ENCODE measurements at regions not wholly inside any gene's neighbourhood (a gene's known extent, or its start where the extent isn't known, plus 50 kb on each side); places are given as distances from the start of the nearest gene placed in this dataset.

DNA sequence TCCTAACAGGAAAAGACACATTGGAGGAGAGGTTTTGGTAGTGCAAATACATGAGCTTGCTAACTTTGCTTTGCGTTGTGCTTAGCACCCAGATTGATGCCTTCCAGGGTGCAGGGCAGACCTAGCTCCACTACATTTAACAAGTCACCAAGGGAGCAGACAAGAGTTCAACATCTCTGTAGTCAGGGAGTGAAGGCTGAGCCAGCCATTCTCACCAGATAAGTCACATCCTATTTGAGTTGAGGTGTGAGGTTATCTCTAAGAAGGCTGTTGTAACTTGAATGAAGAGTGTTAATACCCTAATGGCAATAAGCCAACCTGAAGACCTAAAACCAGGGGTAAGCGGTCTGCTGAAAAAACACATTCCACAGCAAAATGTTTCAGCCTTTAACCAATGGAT is 69.6 kb upstream of the DSEL start:
- H3K27ac Mint-ChIP-seq = no peak overlapping the region

DNA sequence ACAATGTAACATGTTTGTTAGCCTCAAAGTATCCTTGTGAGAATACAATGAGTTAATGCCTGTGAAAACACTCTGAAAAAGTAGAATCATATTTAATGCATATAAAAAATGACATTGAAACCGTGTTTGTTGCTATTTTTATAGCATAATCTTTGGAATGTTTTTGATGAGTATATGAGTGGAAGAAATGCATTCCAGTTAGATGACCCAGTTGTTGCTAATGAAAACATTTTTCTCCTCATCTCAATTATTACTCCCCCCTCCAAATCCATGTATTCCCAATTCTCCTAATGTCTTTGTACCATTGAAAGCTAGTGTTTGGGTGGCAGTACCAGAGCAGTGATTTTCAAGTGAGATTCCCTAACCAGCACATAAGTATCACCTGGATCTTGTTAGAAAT is 67.1 kb upstream of the DSEL start:
- H3K27ac Mint-ChIP-seq = no peak overlapping the region
- H3K9me3 Mint-ChIP-seq = no peaks in the 10 kb centered on the region
- no peaks in the 10 kb centered on the region for H3K36me3 Mint-ChIP-seq
- no peaks in the 10 kb centered on the region for H3K27me3 Mint-ChIP-seq
- H3K4me1 Mint-ChIP-seq = no peaks in the 10 kb centered on the region
- H3K4me3 Mint-ChIP-seq = no peak overlapping the region
- no peak for DNase-seq

More for the DNA sequence above, 69.6 kb upstream of the DSEL start:
- Mint-ChIP-seq H3K4me3 (no peak overlapping the region), H3K4me1 (no peaks in the 10 kb centered on the region), H3K36me3 (no peaks in the 10 kb centered on the region), H3K9me3 (no peaks in the 10 kb centered on the region), H3K27me3 (no peaks in the 10 kb centered on the region)
- no peak for DNase-seq

DNA sequence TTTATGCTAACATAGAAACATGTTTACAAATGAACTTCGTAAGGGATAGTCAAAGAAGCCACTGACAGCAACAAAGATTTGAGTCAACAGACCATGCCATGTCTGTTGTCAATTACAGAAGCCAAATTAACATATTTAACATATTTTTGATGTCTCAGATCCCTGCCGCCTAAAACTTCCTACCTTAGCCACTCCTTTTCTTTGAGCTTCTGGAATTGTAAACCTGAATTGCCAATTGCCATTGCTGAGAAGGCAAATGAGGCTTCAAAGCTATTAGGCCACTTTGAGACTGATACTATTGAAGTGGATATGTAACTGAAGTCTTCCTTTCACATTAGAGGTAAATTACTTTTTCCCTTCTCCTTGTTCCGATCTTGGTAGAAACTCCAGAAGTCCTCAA is 66.0 kb upstream of the DSEL start:
- Mint-ChIP-seq H3K4me3 (no peak overlapping the region), H3K27ac (no peak overlapping the region), H3K9me3 (no peaks in the 10 kb centered on the region), H3K36me3 (no peaks in the 10 kb centered on the region), H3K27me3 (no peaks in the 10 kb centered on the region), H3K4me1 (no peaks in the 10 kb centered on the region)
- DNase-seq = no peak

DNA sequence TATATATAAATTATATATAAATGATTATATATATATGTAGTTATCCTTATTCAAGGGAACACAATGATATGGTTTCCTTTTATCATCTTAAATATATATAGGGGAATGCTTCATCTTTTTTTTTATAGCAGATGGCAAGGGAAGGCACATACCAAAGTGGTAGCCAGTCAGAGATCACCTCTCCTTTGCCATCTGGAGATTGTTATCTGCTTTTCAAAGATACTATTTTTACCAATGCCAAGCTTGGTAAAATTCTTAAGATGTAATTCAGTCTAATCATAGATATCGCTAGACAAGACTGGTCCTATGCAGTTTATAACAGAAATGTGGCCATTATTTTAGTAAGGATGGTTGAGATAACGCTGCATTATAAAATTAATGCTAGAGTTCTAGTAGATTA is 64.7 kb upstream of the DSEL start:
- H3K36me3 Mint-ChIP-seq = no peaks in the 10 kb centered on the region
- H3K27me3 Mint-ChIP-seq = no peaks in the 10 kb centered on the region
- no peak overlapping the region for H3K4me3 Mint-ChIP-seq
- no peak for DNase-seq
- no peak overlapping the region for H3K27ac Mint-ChIP-seq
- no peaks in the 10 kb centered on the region for H3K4me1 Mint-ChIP-seq
- no peaks in the 10 kb centered on the region for H3K9me3 Mint-ChIP-seq

DNA sequence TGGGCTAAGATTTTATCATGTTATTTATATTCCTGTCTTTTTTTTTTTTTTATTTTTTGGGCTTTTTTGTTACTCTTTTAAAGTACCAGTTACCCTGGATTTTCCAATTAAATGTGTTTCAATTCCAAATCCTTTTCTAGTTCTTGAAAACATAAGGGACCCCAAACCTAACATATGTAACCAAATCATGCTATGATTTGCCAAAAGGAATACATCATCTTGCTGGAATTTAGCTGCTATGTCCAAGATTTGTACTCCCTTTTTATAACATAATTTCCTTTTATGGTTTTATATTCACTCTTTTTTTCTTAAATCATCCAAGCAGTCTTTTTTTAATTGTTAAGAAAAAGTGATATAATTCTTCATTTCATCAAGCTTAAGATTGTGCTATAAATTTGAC is 60.9 kb upstream of the DSEL start:
- Mint-ChIP-seq H3K9me3 (no peaks in the 10 kb centered on the region), H3K27ac (no peak overlapping the region), H3K36me3 (no peaks in the 10 kb centered on the region), H3K27me3 (no peaks in the 10 kb centered on the region), H3K4me3 (no peak overlapping the region), H3K4me1 (no peaks in the 10 kb centered on the region)
- no peak for DNase-seq

DNA sequence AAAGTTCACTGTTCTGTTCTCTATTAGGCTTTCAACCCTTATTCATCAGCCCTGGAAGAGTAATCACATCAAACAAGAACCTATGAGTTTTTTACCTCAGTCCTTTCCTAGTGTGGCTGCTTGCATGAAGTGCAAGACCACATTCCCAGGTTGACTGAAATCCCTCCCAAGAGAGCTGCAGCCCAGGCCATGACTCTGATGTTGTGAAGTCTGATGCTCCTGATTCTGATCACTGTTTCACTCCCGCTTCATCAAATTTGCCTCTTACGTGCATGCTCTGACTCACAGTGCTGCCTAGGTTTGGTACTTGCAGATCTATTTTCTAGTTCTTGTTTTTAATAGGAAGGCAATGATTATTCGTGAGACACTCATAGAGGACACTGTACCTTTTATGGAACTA is 58.2 kb upstream of the DSEL start:
- no peaks in the 10 kb centered on the region for H3K9me3 Mint-ChIP-seq
- no peaks in the 10 kb centered on the region for H3K4me1 Mint-ChIP-seq
- H3K27ac Mint-ChIP-seq = no peak overlapping the region
- no peak for DNase-seq
- H3K36me3 Mint-ChIP-seq = no peaks in the 10 kb centered on the region
- H3K27me3 Mint-ChIP-seq = no peaks in the 10 kb centered on the region
- no peak overlapping the region for H3K4me3 Mint-ChIP-seq

DNA sequence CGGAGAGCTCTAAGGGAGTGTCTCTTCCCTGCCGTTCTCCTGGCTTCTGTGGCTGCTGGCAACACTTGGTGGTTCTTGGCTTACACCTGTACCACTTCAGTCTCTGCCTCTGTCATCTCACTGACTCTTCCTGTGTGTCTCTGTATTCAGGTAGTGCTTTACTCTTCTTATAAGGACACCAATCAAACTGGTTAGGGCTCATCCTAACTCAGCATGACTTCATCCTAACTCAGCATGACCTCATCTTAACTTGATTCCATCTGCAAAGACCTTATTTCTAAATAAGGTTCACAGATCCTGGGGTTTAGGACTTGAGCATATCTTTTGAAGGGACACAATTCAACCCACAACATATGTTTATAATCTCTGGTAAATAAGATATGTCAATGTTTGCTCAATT is 51.6 kb upstream of the DSEL start:
- Mint-ChIP-seq H3K36me3 (no peaks in the 10 kb centered on the region), H3K4me1 (no peaks in the 10 kb centered on the region), H3K27me3 (no peaks in the 10 kb centered on the region), H3K9me3 (peaks cover 1% of the 10 kb centered on the region), H3K27ac (no peak overlapping the region), H3K4me3 (no peak overlapping the region)
- DNase-seq = no peak
